GM19463 (cell line): ENCODE measurements at regions not wholly inside any gene's neighbourhood (a gene's known extent, or its start where the extent isn't known, plus 50 kb on each side); places are given as distances from the start of the nearest gene placed in this dataset.

Experiments
- ATAC-seq: cut with Tn5 transposase; IDR thresholded peaks from one replicate; pipeline ENCODE4 v1.9.1; 2021; ENCODE audit warnings: mild to moderate bottlenecking, moderate library complexity; ENCODE audit not compliant: unreplicated experiment

GRCh38 chr13:22561581-22561980 lies 619.2 kb upstream of the SGCG start:
- no peak for ATAC-seq

- ATAC-seq, result no peak
Measured at GRCh38 chr13:22562116-22562515, 618.7 kb upstream of the SGCG start.

GRCh38 chr13:22563272-22563671 lies 617.5 kb upstream of the SGCG start:
- ATAC-seq, result no peak

GRCh38 chr13:22569811-22570210 lies 611.0 kb upstream of the SGCG start:
- no peak for ATAC-seq

DNA sequence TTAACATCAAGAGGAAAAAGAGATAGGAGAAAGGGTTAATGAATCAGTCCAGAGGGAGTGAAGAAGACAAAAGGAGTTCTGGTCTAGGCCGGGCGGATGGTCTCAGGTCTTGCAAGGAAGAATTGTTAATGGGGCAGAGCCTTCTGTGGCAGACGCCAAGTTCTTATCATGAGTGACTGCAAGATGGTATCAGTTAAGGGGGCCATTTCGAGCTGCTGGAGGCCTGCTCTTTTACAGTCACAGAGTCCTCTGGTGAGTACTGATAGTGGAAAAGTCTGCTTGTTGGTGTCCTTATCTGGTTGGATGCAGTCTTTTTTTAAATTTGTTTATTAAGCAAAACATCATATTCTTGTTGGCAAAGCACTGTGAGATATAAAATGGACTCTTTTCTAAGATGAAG lies 590.9 kb upstream of the SGCG start:
- ATAC-seq, result no peak

GRCh38 chr13:22592515-22592914 lies 588.3 kb upstream of the SGCG start:
- no peak for ATAC-seq

DNA sequence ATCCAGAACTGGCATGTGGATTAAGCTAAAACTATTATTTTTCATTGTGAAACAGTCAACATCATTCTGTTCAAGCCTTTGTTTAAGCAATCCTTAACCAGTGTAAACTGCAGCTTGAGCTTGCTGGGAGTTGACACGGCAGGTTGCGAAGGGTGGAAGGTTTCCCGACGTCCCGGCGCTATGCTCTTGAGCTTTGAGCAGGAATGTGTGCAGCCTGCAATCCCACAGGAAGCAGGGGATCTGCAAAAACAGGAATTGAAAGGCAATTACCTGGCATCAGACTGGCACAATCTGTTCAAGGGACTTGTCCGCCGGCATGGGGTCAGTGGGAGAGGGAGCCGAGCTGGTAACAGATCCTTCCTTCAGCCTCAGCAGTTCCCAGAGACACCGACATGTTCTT lies 586.7 kb upstream of the SGCG start:
- no peak for ATAC-seq

- ATAC-seq, result no peak
Measured at GRCh38 chr13:22596171-22596863, 584.5 kb upstream of the SGCG start.

GRCh38 chr13:22599156-22599555 lies 581.6 kb upstream of the SGCG start:
- no peak for ATAC-seq

DNA sequence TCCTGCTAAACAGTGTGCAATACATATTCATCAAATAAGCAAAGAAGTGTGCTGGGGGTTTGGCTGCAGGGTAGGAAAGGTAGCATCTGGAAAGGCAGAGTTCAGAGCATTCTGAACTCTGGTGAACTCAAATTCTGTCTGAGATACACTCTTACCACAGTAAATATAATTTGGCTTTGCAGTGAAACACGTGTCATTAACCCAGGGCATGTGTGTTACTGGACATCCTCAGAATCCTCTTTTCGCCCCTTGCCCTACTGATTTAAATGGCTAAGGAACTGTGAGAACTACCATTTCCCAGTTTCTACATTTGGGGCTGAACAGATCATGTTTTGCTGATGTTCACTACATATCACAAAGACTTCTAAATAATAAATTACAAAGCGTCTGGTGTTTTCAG lies 562.8 kb upstream of the SGCG start:
- no peak for ATAC-seq

DNA sequence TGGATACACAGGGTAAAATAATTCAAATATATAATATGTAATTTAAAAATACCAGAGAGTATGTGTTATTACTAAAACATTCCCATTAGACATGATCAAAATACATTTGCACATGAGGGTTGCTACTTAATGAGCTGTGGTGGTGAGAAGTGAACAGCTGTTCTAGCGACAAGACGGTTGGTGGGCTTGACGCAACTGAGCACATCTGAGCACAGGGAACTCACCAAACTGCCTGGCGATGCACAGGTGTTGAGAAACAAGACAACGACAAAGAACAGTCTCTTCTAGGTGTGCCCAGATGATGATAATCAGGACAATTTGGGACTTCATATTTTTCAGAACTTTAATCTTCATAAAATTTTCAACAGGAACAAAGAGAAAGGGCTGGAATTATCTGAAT lies 555.1 kb upstream of the SGCG start:
- no peak for ATAC-seq

GRCh38 chr13:22629374-22629773 lies 551.4 kb upstream of the SGCG start:
- no peak for ATAC-seq

DNA sequence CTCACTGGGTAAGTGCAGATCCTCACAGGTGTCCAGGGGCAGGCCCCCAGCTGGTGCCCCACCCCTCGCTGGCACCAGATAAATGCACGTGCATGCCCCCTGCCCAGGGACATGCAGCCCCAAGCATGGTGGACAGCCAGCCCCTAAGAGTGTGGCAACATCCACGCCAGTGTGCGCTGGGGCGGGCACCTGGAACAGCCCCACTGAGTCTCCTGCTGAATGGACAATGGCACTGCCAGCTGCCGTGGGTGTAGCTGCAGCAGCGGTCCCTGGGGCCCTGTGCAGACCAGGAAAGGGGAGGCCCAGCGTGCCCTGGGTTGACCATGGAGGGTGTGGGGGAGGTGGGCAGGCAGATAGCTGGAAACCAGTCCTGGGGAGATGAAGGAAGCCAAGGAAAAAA lies 538.7 kb upstream of the SGCG start:
- ATAC-seq, result no peak

- no peak for ATAC-seq
Measured at GRCh38 chr13:22644941-22645340, 535.8 kb upstream of the SGCG start.

DNA sequence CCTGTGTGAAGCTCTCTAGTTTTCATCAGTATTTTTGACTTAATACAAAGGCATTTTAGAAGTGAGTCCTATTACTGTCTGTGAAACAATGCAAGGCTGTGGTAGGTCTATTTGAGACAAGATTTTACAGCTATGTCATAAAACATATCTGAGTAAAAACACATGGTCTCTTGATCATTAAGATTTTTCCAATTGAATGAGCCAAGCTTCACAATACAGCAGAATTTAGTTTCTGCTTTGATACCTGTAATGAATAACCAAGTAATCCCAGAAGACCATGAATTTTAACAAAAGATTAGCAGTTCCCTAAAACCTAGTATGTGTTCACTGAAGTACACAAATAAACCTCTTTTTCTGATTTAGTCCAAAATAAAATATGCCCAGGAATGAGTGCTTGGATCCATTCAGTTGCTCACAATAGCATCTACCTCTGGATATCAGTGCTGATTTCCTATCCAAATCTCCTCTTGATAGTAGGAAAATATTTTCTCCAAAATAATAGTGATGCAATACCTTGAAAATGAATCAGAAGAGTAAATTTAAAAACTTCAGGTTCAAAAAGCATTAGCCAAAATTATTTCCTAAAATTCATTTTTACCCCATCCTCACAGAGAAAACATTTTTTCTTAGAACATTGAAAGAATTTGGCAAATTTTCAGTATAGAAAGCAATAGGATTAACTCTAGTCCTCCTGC lies 533.5 kb upstream of the SGCG start:
- ATAC-seq, result no peak

GRCh38 chr13:22648320-22648801 lies 532.4 kb upstream of the SGCG start:
- no peak for ATAC-seq

DNA sequence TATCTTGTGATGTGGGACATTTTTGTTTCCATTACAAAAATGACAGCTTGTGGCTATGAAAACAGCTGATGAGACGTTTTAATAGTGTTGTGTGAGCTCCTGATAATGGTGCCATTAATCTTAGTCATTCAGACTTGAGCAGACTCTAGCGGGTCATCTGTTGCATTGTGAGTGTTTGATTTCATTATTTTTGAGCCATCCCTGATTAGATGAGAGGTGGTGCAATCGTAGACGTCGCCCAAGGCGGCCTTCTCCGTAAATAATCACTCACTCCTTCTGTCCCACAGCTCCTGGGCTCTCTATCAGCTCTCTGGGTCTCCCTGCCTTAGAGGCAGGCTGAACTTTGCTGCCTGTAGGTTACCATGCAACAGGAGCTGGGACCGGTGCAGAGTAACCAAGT lies 528.0 kb upstream of the SGCG start:
- no peak for ATAC-seq

- no peak for ATAC-seq
Measured at GRCh38 chr13:22653866-22654265, 526.9 kb upstream of the SGCG start.

DNA sequence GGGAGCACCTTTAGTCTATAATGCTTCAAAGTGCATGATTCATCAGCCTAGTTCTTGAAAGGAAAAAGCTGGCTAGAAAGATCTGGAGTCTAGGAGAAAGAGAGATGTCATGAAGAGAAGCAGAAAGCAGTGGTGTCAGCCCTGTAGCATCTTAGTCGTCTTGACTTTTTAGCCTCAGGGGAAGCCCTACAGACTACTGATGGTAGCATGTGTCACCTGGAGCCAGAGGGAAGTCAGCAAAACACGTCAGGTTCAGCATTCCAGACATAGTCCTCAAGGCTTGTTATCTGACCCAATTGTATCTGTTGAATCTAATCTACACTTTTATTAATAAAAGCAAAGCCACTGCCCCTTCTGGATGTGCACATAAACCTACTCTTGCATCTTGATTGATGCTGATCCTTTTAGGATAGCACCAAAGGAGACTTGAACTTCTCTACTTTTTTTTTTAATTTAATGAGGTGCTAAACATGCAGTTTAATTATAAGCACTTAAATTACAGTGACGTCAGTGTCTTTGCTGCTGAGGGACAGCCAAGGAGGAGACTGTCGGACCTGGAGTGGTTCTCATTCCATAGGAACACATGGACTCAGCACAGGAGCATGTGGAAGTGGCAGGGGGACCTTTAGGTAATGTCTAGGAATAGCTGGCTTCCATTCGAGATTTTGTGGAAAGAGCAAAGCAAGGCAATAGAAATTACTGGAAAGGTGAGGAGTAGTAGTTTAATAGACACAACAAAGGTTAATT lies 525.5 kb upstream of the SGCG start:
- ATAC-seq, result no peak

GRCh38 chr13:22662771-22663170 lies 518.0 kb upstream of the SGCG start:
- no peak for ATAC-seq

DNA sequence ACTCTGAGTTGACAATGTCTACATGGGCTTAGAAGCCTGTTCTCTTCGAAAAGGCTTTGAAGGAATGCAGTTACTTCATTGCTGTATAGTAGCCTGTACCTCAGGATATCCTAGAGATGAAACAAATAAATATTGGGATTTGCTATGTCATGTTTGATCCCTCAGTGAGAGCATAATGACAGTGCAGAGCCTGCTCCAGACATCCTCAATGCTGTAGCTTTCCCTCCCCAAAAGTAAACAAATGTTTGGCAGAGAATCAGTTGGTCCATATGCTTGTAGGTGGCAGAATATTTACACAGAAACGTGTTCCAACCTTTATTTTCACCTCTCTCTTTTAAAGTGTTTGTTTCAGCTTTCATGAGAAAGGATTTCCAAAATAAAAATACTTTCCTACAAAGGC lies 515.3 kb upstream of the SGCG start:
- no peak for ATAC-seq

DNA sequence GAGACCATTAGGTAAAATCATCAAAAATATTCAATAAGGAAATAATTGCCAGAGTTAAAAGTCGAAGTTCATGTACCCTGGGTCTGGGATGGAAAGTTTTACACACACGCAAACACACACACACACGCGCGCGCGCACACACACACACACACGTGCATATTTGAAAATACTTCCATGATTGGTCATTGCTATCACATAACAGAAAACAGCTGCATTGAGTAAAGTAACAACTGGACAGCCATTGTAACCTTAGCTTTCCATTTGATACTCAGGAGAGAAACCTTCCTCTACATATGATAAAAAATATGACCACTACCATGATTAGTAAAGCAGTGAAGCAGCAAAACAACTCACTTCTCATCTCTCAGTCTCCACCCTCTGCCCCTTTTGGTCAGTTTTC lies 490.0 kb upstream of the SGCG start:
- ATAC-seq, result no peak
